ENCODE measurements at regions not wholly inside any gene's neighbourhood (a gene's known extent, or its start where the extent isn't known, plus 50 kb on each side); places are given as distances from the start of the nearest gene placed in this dataset.

- no peak overlapping the region for H3K4me3 ChIP-seq (ENCODE audit: low read depth in 1 of 2, low read length in 1 of 2)
Measured at GRCh38 chr1:30058970-30059369, 664.4 kb downstream of the MATN1 start.

GRCh38 chr1:30054126-30054525 is 669.3 kb downstream of the MATN1 start:
- TF ChIP-seq, protein P1, sequence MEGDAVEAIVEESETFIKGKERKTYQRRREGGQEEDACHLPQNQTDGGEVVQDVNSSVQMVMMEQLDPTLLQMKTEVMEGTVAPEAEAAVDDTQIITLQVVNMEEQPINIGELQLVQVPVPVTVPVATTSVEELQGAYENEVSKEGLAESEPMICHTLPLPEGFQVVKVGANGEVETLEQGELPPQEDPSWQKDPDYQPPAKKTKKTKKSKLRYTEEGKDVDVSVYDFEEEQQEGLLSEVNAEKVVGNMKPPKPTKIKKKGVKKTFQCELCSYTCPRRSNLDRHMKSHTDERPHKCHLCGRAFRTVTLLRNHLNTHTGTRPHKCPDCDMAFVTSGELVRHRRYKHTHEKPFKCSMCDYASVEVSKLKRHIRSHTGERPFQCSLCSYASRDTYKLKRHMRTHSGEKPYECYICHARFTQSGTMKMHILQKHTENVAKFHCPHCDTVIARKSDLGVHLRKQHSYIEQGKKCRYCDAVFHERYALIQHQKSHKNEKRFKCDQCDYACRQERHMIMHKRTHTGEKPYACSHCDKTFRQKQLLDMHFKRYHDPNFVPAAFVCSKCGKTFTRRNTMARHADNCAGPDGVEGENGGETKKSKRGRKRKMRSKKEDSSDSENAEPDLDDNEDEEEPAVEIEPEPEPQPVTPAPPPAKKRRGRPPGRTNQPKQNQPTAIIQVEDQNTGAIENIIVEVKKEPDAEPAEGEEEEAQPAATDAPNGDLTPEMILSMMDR (IDR thresholded peaks at IDR 0.05): no peak
- H3K36me3 ChIP-seq: no peaks in the 10 kb centered on the region
- H3K4me1 ChIP-seq (ENCODE audit: control insufficient read depth in 1 of 2, insufficient read depth in 1 of 2, low read depth in 1 of 2, low read length in 1 of 2): no peaks in the 10 kb centered on the region
- peaks cover 38% of the 10 kb centered on the region for H3K27me3 ChIP-seq
- no peak overlapping the region for H3K4me3 ChIP-seq (ENCODE audit: low read depth in 1 of 2, low read length in 1 of 2)
- no peak overlapping the region for H3K27ac ChIP-seq
- no peaks in the 10 kb centered on the region for H3K9me3 ChIP-seq

More at GRCh38 chr1:30058970-30059369, 664.4 kb downstream of the MATN1 start:
- TF ChIP-seq, protein P1 (IDR thresholded peaks at IDR 0.05): no peak
- Histone ChIP-seq H3K9me3 (no peaks in the 10 kb centered on the region), H3K27ac (no peak overlapping the region), H3K4me1 (ENCODE audit: control insufficient read depth in 1 of 2, insufficient read depth in 1 of 2, low read depth in 1 of 2, low read length in 1 of 2) (no peaks in the 10 kb centered on the region), H3K27me3 (peaks cover 26% of the 10 kb centered on the region), H3K36me3 (no peaks in the 10 kb centered on the region)

GRCh38 chr1:30052178-30052577 is 671.2 kb downstream of the MATN1 start:
- Histone ChIP-seq H3K27ac (no peak overlapping the region), H3K27me3 (peaks cover 38% of the 10 kb centered on the region), H3K4me1 (ENCODE audit: control insufficient read depth in 1 of 2, insufficient read depth in 1 of 2, low read depth in 1 of 2, low read length in 1 of 2) (no peaks in the 10 kb centered on the region), H3K36me3 (no peaks in the 10 kb centered on the region), H3K9me3 (no peaks in the 10 kb centered on the region), H3K4me3 (ENCODE audit: low read depth in 1 of 2, low read length in 1 of 2) (no peak overlapping the region)
- TF ChIP-seq, protein P1 (IDR thresholded peaks at IDR 0.05): no peak

DNA sequence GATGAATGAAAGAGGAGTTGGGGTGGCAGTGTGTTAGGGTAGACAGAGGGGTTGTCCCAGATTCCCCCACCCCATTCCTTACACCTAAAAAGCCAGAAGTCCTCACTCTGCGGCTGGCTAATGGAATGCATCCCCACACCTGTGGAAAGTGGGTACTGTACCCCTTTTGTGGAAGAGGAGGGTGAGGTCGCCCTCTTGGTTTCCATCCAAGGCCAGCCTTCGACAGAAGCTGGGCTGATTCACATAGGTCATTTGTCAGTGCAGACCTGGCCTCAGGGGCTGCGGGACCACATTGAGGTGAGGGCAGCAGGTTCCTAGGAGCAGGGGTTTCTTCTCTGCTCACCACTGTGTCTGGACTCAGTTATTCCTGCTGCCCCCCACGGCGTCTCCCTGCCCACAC is 671.6 kb downstream of the MATN1 start:
- Histone ChIP-seq H3K4me1 (ENCODE audit: control insufficient read depth in 1 of 2, insufficient read depth in 1 of 2, low read depth in 1 of 2, low read length in 1 of 2) (no peaks in the 10 kb centered on the region), H3K9me3 (no peaks in the 10 kb centered on the region), H3K27me3 (peaks cover 37% of the 10 kb centered on the region), H3K36me3 (no peaks in the 10 kb centered on the region), H3K27ac (no peak overlapping the region), H3K4me3 (ENCODE audit: low read depth in 1 of 2, low read length in 1 of 2) (no peak overlapping the region)
- TF ChIP-seq, protein P1 (IDR thresholded peaks at IDR 0.05): no peak

GRCh38 chr1:30049748-30050296 is 673.6 kb downstream of the MATN1 start:
- H3K9me3 ChIP-seq: no peaks in the 10 kb centered on the region
- no peak overlapping the region for H3K27ac ChIP-seq
- no peak overlapping the region for H3K4me3 ChIP-seq (ENCODE audit: low read depth in 1 of 2, low read length in 1 of 2)
- H3K27me3 ChIP-seq: peaks cover 20% of the 10 kb centered on the region
- H3K4me1 ChIP-seq (ENCODE audit: control insufficient read depth in 1 of 2, insufficient read depth in 1 of 2, low read depth in 1 of 2, low read length in 1 of 2): no peaks in the 10 kb centered on the region
- no peaks in the 10 kb centered on the region for H3K36me3 ChIP-seq
- TF ChIP-seq, protein P1 (IDR thresholded peaks at IDR 0.05): no peak
